CD14-positive monocyte (primary cell): ENCODE measurements at regions not wholly inside any gene's neighbourhood (a gene's known extent, or its start where the extent isn't known, plus 50 kb on each side); places are given as distances from the start of the nearest gene placed in this dataset.

Experiments
- DNase-seq, 3 donors: peaks; one replicate each; pipeline ENCODE4 v3.0.0-alpha.2; 2011 to 2022
- H2AFZ ChIP-seq: 2 replicates; pipeline ENCODE4 v1.6.0; 2012; ENCODE audit warnings: mild to moderate bottlenecking, low read depth, low read length, inconsistent platforms; ENCODE audit not compliant: insufficient read depth, poor library complexity, severe bottlenecking
- H3K27ac ChIP-seq, 2 donors: 1 replicate in 1 of 2; 2 replicates in 1 of 2; pipeline ENCODE4 v1.5.1; 2012 to 2013; ENCODE audit warnings: low read length in 2 of 2, control low read depth in 1 of 2, inconsistent platforms in 1 of 2, low read depth in 1 of 2, mild to moderate bottlenecking in 1 of 2
- H3K27me3 ChIP-seq, 2 donors: one replicate each; pipeline versions ENCODE4 v1.6.0 to v1.6.1; 2011 to 2013; ENCODE audit warnings: low read length in 2 of 2; ENCODE audit not compliant: control insufficient read depth in 2 of 2, insufficient read depth in 2 of 2
- H3K36me3 ChIP-seq, 2 donors: replicated peaks in 1 of 2; 1 replicate in 1 of 2; 2 replicates in 1 of 2; pipeline versions ENCODE4 v1.5.1 to v1.6.1; 2012 to 2013; ENCODE audit warnings: low read length in 2 of 2, control low read depth in 1 of 2, inconsistent platforms in 1 of 2, mild to moderate bottlenecking in 1 of 2; ENCODE audit not compliant: insufficient read depth in 2 of 2, control insufficient read depth in 1 of 2
- H3K4me1 ChIP-seq, 2 donors: 1 replicate in 1 of 2; 2 replicates in 1 of 2; pipeline versions ENCODE4 v1.5.1 to v1.6.1; 2012 to 2013; ENCODE audit warnings: low read length in 2 of 2, control low read depth in 1 of 2, inconsistent platforms in 1 of 2, mild to moderate bottlenecking in 1 of 2, moderate library complexity in 1 of 2; ENCODE audit not compliant: insufficient read depth in 2 of 2, control insufficient read depth in 1 of 2
- H3K4me2 ChIP-seq: replicated peaks from 2 replicates; pipeline ENCODE3; 2012; ENCODE audit warnings: low read length, moderate library complexity, mild to moderate bottlenecking; ENCODE audit not compliant: poor library complexity, severe bottlenecking; ENCODE audit errors: extremely low read depth
- H3K4me3 ChIP-seq, 3 experiments: fragments of 200-600 bp in 1 of 3; sonication (generic) in 1 of 3; replicated peaks in 1 of 3; 1 replicate in 2 of 3; 2 replicates in 1 of 3; pipeline ENCODE4 v1.5.1; 2011 to 2013; ENCODE audit warnings: low read length in 3 of 3, mild to moderate bottlenecking in 3 of 3, control low read depth in 2 of 3, low read depth in 2 of 3, inconsistent platforms in 1 of 3, moderate library complexity in 1 of 3
- H3K79me2 ChIP-seq: 2 replicates; pipeline ENCODE4 v1.6.0; 2012; ENCODE audit warnings: mild to moderate bottlenecking, control low read depth, inconsistent platforms, low read length, moderate library complexity; ENCODE audit not compliant: insufficient read depth
- H3K9ac ChIP-seq: 2 replicates; pipeline ENCODE4 v1.6.0; 2017; ENCODE audit warnings: low read length, mild to moderate bottlenecking; ENCODE audit not compliant: insufficient read depth, poor library complexity, severe bottlenecking
- H3K9me3 ChIP-seq, 2 donors: replicated peaks in 1 of 2; 1 replicate in 1 of 2; 2 replicates in 1 of 2; pipeline versions ENCODE4 v1.5.1 to v1.6.1; 2012 to 2013; ENCODE audit warnings: low read length in 2 of 2, control low read depth in 1 of 2; ENCODE audit not compliant: control insufficient read depth in 1 of 2, insufficient read depth in 1 of 2
- H4K20me1 ChIP-seq: 2 replicates; pipeline ENCODE4 v1.6.0; 2012; ENCODE audit warnings: mild to moderate bottlenecking, low read length, control low read depth, moderate library complexity; ENCODE audit not compliant: insufficient read depth
- H3K27ac Mint-ChIP-seq, 7 donors: one replicate each; pipeline ENCODE4 v1.8.0; 2020; ENCODE audit warnings: mild to moderate bottlenecking in 7 of 7, mixed read lengths in 7 of 7, moderate library complexity in 6 of 7, inconsistent platforms in 2 of 7
- H3K27me3 Mint-ChIP-seq, 3 donors: one replicate each; pipeline ENCODE4 v1.8.0; 2021 to 2022; ENCODE audit warnings: low read depth in 3 of 3, mild to moderate bottlenecking in 3 of 3, mixed read lengths in 3 of 3, moderate library complexity in 3 of 3, inconsistent platforms in 1 of 3
- H3K36me3 Mint-ChIP-seq, 2 donors: one replicate each; pipeline ENCODE4 v1.8.0; 2020; ENCODE audit warnings: mixed read lengths in 2 of 2, inconsistent platforms in 1 of 2, mild to moderate bottlenecking in 1 of 2
- H3K4me1 Mint-ChIP-seq: one replicate; pipeline ENCODE4 v1.8.0; 2020; ENCODE audit warnings: mild to moderate bottlenecking, mixed read lengths
- H3K4me3 Mint-ChIP-seq, 2 donors: one replicate each; pipeline ENCODE4 v1.8.0; 2020; ENCODE audit warnings: mild to moderate bottlenecking in 2 of 2, mixed read lengths in 2 of 2, moderate library complexity in 1 of 2
- H3K9me3 Mint-ChIP-seq, 7 donors: one replicate each; pipeline ENCODE4 v1.8.0; 2020 to 2022; ENCODE audit warnings: mixed read lengths in 7 of 7, mild to moderate bottlenecking in 6 of 7, moderate library complexity in 6 of 7, inconsistent platforms in 2 of 7
- CTCF ChIP-seq: fragments of 200-600 bp; IDR thresholded peaks from one replicate; pipeline ENCODE4 v1.8.0; 2022; ENCODE audit warnings: antibody characterized with exemption, mild to moderate bottlenecking
- WGBS: methylation state at CpG from one replicate; pipeline ENCODE4 v1.1.5; 2013; ENCODE audit warnings: missing lambda C conversion rate; ENCODE audit not compliant: insufficient coverage; 5-methylcytosine and 5-hydroxymethylcytosine counted together
- intact Hi-C, 2 donors: fragments of 100-400 bp; cut with micrococcal nuclease; formaldehyde crosslinking; loops; one replicate each; pipeline versions ENCODE4 v1.15.0 to v1.15.1; 2023

DNA sequence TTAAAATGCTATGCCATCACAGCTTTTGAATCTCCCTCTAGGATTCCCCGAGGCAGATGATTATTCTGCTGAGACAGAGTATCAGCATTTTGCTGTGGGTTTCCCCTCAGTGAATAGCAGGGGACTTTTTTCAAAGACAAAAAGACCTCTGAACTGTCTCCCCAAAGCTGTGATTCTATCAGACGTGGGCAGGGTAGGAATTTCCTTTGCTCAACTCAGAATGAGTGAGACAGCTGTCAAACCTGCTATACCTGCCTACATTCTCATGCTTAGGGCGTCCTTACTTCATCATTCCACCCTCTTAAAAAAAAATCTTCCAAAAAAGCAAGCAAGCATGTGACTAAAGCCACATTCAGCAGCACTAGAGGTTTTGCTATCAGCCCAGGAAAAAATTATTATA is 147.6 kb upstream of the FAM83B start:
- peaks cover 0 to 7% of the 10 kb centered on the region in 2 donors for H3K4me1 ChIP-seq
- no peak for TF ChIP-seq CTCF
- no peak overlapping the region for H3K4me3 ChIP-seq
- DNase-seq, result no peak
- H3K27ac ChIP-seq, result no peak overlapping the region
- intact Hi-C loops, result no loop called here
- no peaks in the 10 kb centered on the region for H3K79me2 ChIP-seq
- H3K36me3 ChIP-seq, result no peaks in the 10 kb centered on the region
- no peaks in the 10 kb centered on the region for H3K27me3 Mint-ChIP-seq
- H3K27me3 ChIP-seq, result no peaks in the 10 kb centered on the region
- no peaks in the 10 kb centered on the region for H3K9me3 Mint-ChIP-seq
- H3K9ac ChIP-seq, result no peak overlapping the region
- no peaks in the 10 kb centered on the region for H3K36me3 Mint-ChIP-seq
- H2AFZ ChIP-seq, result no peak overlapping the region
- H3K27ac Mint-ChIP-seq, result no peak overlapping the region
- no peaks in the 10 kb centered on the region for H4K20me1 ChIP-seq
- peaks cover 4% of the 10 kb centered on the region for H3K4me1 Mint-ChIP-seq
- 100% methylated on average over 1 of the region's 3 CpGs for WGBS
- H3K9me3 ChIP-seq, result no peaks in the 10 kb centered on the region
- H3K4me3 Mint-ChIP-seq, result no peak overlapping the region
- H3K4me2 ChIP-seq, result no peak overlapping the region

GRCh38 chr6:54700158-54700557 is 146.4 kb upstream of the FAM83B start:
- Histone ChIP-seq H3K4me2 (no peak overlapping the region), H3K4me3 (no peak overlapping the region), H4K20me1 (no peaks in the 10 kb centered on the region), H3K36me3 (no peaks in the 10 kb centered on the region), H3K79me2 (no peaks in the 10 kb centered on the region), H3K4me1 (peaks cover 0 to 7% of the 10 kb centered on the region in 2 donors), H3K27ac (no peak overlapping the region), H2AFZ (no peak overlapping the region), H3K27me3 (no peaks in the 10 kb centered on the region), H3K9me3 (no peaks in the 10 kb centered on the region), H3K9ac (no peak overlapping the region)
- no peak overlapping the region for H3K27ac Mint-ChIP-seq
- H3K9me3 Mint-ChIP-seq, result no peaks in the 10 kb centered on the region
- intact Hi-C loops, result no loop called here
- no peaks in the 10 kb centered on the region for H3K36me3 Mint-ChIP-seq
- WGBS, result no CpG with 5 or more reads among the region's 2 CpGs
- H3K27me3 Mint-ChIP-seq, result no peaks in the 10 kb centered on the region
- no peak overlapping the region for H3K4me3 Mint-ChIP-seq
- no peak for TF ChIP-seq CTCF
- H3K4me1 Mint-ChIP-seq, result peaks cover 4% of the 10 kb centered on the region
- no peak for DNase-seq
